ENCODE measurements at regions not wholly inside any gene's neighbourhood (a gene's known extent, or its start where the extent isn't known, plus 50 kb on each side); places are given as distances from the start of the nearest gene placed in this dataset.

GRCh38 chr5:174655351-174655750 is 69.0 kb upstream of the MSX2 start:
- no peak for DNase-seq (ENCODE audit: extremely low read depth in 1 of 2, low read depth in 1 of 2)

- DNase-seq (ENCODE audit: extremely low read depth in 1 of 2, low read depth in 1 of 2), result no peak
These were observed 60.1 kb upstream of the MSX2 start for GRCh38 chr5:174664180-174664850.

GRCh38 chr5:174665347-174665746 is 59.0 kb upstream of the MSX2 start:
- no peak for DNase-seq (ENCODE audit: extremely low read depth in 1 of 2, low read depth in 1 of 2)

- DNase-seq (ENCODE audit: extremely low read depth in 1 of 2, low read depth in 1 of 2), result no peak
These were observed 56.9 kb upstream of the MSX2 start for GRCh38 chr5:174667526-174667925.

- no peak for DNase-seq (ENCODE audit: extremely low read depth in 1 of 2, low read depth in 1 of 2)
These were observed 56.0 kb upstream of the MSX2 start for GRCh38 chr5:174668349-174668748.

All from activated CD8-positive, alpha-beta memory T cell treated with anti-CD3 and anti-CD28 coated beads for 1 hour (primary cell).